ENCODE measurements at regions not wholly inside any gene's neighbourhood (a gene's known extent, or its start where the extent isn't known, plus 50 kb on each side); places are given as distances from the start of the nearest gene placed in this dataset.
"Not testable (repeated sequence)": the region's sequence is repeated elsewhere in the genome, so short reads cannot be mapped to it uniquely, and the experiment has no call there.

GRCh38 chr13:83657281-83657680 is 225.0 kb downstream of the SLITRK1 start (continued):
- TF ChIP-seq ZNF592 (IDR thresholded peaks at IDR 0.05) (no peak), MXI1 (IDR thresholded peaks at IDR 0.05; ENCODE audit: low read depth, low read length) (no peak), REST (IDR thresholded peaks at IDR 0.05; ENCODE audit: low read depth, low read length) (no peak), TCF3 (IDR thresholded peaks at IDR 0.05; ENCODE audit: borderline replicate concordance, insufficient read depth, low read depth, low read length) (no peak), MTA2 (IDR thresholded peaks at IDR 0.05; ENCODE audit: low read depth) (no peak)

- H3K4me1 ChIP-seq (ENCODE audit: control insufficient read depth, insufficient read depth, low read length); ATAC-seq; H3K27ac ChIP-seq (ENCODE audit: control insufficient read depth, insufficient read depth); CTCF ChIA-PET; H3K27me3 ChIP-seq (replicated peaks in 1 of 2; ENCODE audit: control insufficient read depth in 2 of 2, insufficient read depth in 2 of 2, low read length in 1 of 2); RAD21 ChIA-PET (ENCODE audit: unreplicated experiment); H2AFZ ChIP-seq (ENCODE audit: control insufficient read depth, low read depth, low read length); BruUV-seq (replicated peaks); intact Hi-C loops (cut with micrococcal nuclease; ENCODE audit: unreplicated experiment); H3K9ac ChIP-seq (ENCODE audit: control insufficient read depth, insufficient read depth, low read length); POLR2A ChIA-PET; SMC1A ChIA-PET (ENCODE audit: uncharacterized antibody, unreplicated experiment); DNase-seq (ENCODE audit: low read depth, low spot score); H3K4me2 ChIP-seq (ENCODE audit: control insufficient read depth, insufficient read depth); H3K4me3 ChIP-seq; H3K9me3 ChIP-seq (replicated peaks; ENCODE audit: control insufficient read depth, insufficient read depth, low read length); in situ Hi-C loops (cut with MboI); FAIRE-seq; H3K36me3 ChIP-seq (ENCODE audit: control insufficient read depth in 2 of 2, insufficient read depth in 2 of 2, low read length in 1 of 2); H3K79me2 ChIP-seq (ENCODE audit: control insufficient read depth, insufficient read depth, low read length); H4K20me1 ChIP-seq (ENCODE audit: control insufficient read depth, insufficient read depth): not testable (repeated sequence)
- WGBS (ENCODE audit: insufficient coverage, insufficient replicate concordance, low lambda C conversion rate, missing lambda C conversion rate), result 11% methylated on average over 3 of the region's 3 CpGs
Observed at GRCh38 chr13:83642617-83643016, 239.7 kb downstream of the SLITRK1 start.

All from GM12878 (cell line).